ENCODE measurements at regions not wholly inside any gene's neighbourhood (a gene's known extent, or its start where the extent isn't known, plus 50 kb on each side); places are given as distances from the start of the nearest gene placed in this dataset.

GRCh38 chr20:6848041-6848440 lies 80.6 kb downstream of the BMP2 start:
- no peak for TF ChIP-seq BHLHE40 (IDR thresholded peaks at IDR 0.05; ENCODE audit: borderline replicate concordance)
- TF ChIP-seq L3MBTL2 (conservative IDR thresholded peaks at IDR 0.05): no peak
- TF ChIP-seq SP1 (IDR thresholded peaks at IDR 0.05): no peak
- no peak for TF ChIP-seq NFRKB (IDR thresholded peaks at IDR 0.05)
- no peak for TF ChIP-seq FOXK2 (IDR thresholded peaks at IDR 0.05)
- TF ChIP-seq LEF1 (IDR thresholded peaks at IDR 0.05; ENCODE audit: borderline replicate concordance): no peak
